Fibroblast of skin of abdomen (primary cell): ENCODE measurements at regions not wholly inside any gene's neighbourhood (a gene's known extent, or its start where the extent isn't known, plus 50 kb on each side); places are given as distances from the start of the nearest gene placed in this dataset.
"Not testable (repeated sequence)": the region's sequence is repeated elsewhere in the genome, so short reads cannot be mapped to it uniquely, and the experiment has no call there.

Experiments used
- DNase-seq: peaks from one replicate; pipeline ENCODE4 v3.0.0-alpha.2; 2013

DNA sequence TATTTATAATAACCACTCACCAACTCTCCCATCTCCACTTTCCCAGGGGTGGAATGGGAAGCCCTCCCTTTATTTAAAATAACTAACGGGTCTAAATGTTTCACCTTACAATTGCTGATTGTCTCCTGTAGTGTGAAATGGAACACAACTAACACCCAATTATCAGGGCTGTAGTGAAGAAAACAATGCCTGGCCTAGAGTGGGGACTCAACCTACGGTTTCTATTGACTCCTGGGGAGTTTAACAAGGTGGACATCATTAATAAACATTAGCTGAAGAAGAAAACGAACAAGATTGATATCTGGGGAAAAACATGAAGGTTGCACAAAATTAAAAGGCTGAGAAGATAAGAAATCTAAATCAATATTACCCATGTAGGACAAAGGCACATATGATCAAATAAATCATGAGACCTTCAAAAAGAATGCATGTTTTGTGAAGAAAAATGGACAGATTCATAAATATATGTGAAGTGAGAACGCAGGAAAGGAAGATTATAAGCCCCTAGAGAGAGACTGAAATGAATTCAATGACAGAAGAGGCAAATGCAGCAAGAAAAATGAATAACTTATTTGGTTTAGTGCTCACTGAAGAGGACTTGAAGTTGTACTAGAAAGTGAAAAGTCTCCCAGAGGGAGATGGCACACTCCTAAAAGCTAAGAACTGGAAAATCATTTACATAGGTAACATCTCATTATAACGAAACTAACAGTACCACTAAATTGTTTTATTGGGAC, 593.0 kb upstream of the AADAT start:
- DNase-seq, result no peak

DNA sequence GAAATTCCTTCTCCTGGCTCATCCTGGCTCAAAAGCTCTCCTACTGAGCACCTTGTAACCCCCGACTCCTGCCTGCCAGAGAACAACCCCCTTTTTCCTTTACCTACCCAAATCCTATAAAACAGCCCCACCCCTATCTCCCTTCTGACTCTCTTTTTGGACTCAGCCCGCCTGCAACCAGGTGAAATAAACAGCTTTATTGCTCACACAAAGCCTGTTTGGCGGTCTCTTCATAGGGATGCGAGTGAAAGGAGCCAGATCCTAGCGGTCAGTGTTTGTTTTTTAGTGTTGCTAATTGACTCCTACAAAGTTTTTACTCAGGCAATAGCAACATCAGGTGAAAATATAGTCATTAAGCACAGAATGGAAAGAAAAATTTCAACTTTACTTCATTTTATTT, 592.3 kb upstream of the AADAT start:
- DNase-seq, result not testable (repeated sequence)

DNA sequence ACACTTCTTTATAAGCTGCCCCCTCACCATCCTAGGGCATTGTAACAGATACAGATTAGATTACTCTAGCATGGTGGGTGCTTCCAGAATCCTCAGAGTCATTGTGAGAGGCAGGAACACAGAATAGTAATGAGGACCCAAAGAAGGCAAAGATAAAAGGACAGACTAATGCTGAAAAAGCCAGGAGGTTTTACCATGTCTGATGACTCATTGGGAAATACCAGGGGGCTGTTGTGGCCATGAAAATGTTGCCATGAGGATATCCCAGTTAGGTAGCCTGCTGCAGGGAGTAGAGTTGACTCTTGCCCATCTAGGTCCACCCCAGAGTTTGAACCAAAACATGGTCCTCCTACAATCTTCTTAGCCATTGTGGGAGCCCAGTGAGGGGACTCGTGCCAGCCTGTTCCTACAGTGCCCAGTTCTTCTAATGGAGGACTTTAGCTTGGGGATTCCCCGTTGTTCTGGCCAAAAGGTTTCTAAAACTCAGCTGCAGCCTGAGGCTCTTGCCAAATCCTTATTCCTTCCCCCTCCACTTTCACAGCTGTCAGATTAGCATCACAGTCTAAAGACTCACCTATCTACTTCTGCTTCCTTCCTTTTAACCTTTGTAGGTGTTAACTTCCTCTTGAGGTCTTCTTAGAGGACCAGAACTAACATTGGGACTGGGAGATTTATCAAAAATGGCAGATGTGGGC, 586.0 kb upstream of the AADAT start:
- DNase-seq, result peak; percentile 50

DNA sequence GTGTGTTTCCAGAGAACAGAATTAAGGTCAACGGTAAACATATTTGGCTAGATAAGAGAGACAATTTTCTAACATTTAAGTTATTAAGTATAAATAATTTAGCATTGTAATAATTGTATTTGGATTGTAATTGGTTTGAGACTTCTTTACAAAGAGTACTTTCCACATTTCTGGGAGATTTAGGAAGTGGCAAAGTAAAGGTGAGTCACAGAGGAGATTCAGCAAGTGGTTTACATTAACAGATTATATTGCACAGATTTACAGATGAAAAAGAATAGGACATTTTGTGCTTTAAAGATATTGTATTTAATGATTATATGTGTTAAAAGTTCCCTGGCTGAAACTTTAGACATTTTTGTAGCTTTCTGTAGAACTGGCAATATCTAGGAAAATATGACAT, 584.4 kb upstream of the AADAT start:
- peak; percentile 24 for DNase-seq

DNA sequence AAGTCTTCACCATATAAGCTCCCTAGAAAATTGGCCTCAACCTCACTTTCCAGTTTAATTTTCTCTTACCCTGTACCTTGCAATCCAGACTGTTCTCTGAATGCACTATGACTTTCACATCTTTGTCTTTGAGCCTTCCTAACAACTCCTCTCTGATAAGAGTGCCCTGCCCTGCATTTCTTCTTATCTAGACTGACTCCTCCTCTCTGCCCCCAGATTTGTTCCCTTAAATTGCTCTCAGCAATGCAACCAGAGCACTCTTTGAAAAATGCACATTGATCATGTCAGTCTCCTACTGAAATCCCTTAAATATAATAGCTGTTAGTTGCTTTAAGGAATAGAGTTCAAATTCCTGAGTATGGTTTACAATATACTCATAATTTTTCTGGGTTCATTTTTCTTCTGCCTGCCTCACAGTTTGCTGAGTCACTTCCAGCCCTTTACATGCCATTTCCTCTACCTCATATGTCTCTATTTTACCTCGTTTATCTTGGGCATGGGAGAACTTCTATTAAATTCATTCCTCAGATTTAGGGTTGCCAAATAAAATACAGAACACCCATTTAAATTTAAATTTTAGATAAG, 582.7 kb upstream of the AADAT start:
- peak; percentile 74 for DNase-seq

DNA sequence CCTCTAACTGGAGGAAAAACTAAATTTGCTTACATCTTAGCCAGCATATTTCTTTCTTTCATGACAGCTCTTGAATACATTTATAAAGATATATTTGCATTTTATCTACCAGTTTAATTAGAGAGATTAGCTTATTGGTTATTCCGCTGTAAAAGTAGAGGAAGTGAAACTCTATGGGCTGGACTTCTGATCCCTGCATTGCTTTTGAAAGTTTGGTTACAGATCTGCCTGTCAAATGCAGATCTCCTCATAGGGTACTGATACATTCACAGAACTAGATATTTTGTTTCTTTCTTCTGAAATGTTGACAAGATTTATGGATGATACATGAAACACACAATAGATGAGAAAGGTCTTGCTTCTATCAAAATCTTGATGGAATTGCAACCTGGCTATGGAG, 581.4 kb upstream of the AADAT start:
- DNase-seq, result no peak

DNA sequence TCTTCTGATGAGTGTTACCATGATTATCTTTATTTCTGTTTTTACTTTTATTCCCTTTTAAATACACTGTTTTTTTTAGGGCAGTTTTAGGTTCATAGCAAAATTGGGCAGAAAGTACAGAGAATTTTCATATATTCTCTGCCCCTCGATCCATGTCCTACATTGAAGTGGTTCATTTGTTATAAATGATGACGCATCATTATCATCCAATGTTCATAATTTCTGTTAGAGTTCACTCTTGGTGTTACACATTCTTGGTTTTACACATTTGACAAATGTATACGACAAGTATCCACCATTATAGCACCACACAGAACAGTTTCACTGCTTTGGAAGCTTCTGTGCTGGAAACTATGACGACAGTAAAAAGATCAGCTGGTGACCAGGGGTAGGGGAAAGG, 578.1 kb upstream of the AADAT start:
- no peak for DNase-seq

DNA sequence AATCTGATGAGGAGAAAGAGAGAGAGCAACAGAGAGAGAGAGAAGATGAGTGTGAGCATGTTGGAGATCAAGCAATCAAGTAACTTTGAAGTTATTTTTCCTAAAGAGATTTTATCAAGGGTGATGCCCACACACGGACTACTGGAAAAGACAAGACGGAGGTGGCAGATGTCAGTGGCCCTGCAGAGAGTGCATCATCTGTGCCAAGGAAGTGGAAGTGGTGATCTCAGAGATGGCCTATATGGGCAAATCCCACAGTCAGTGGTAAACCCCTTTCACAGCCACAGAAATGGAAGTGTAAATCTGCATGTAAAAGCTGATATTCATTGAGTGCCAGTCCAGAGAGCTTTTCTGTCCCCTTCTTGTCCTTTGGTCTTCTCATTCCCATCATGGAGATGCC, 577.2 kb upstream of the AADAT start:
- DNase-seq, result no peak

DNA sequence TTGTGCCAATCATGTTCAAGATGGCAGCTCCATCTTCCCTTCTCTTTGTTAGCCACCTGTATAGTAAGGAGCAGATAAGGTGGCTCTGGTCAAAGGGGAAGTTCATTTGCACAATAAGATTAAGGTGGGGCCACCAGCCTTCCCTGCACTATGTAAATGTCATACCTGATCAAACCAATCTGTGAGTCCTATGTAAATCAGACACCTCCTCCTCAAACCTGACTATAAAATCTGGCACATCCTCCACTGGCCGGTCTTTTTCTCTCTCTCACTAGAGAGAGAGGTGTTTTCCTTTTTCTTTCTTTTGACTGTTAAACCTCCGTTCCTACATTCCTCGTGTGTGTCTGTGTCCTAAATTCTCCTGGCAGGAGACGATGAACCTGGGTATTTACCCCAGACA, 572.5 kb upstream of the AADAT start:
- DNase-seq, result no peak

DNA sequence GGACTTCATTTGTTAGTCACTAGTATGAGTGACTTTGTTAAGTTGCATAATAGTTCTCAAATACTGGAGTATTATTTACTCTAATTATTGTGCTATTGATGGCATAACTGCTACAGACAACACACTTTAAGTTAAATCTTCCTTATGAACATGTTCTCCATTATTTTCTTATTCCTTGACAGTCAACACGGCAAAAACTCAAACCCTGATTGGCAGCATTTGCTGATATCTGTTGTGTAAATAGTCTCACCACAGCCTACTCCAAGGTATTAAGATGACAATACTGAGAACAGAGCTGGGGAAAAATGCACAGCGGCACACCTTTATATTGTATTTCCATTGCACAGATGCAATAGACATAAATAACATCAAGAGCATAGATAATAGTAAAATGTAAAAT, 568.0 kb upstream of the AADAT start:
- DNase-seq, result no peak

DNA sequence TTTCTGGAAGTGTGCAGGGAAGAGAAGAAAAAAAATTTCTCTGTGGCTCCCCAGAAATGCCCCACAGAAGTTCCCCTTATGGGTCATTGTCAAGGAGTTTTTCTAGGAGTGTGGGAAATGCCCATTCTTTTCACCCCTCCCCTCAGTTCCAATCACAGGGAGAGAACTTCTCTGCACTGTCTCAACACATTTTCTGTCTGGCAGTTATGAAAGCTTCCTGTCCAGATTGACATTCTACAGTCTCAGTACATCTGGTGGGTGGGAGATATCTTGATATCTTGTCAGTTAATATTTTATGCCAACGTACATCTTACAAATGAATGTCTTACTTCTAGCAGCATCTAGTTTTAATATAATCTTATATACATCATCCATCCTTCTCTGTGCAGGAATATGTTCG, 566.8 kb upstream of the AADAT start:
- DNase-seq, result no peak

DNA sequence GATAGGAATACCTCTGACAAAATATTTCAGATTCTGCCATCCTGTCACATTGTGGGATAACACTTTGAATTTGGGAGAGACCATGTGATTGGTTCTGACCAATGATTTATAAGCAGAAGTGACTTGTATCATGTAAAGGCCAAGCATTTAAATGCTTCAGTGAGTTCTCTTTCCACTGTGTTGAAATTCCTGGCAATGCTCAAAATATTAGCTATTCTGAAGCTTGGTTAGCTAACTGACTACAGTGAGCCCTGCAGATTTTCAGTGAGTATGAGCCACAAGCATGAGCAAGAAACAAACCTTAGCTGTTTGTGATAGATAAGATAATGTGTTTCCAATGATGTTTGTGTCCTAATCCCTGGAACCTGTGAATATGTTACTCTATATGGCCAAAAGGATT, 562.8 kb upstream of the AADAT start:
- DNase-seq, result peak; percentile 24

DNA sequence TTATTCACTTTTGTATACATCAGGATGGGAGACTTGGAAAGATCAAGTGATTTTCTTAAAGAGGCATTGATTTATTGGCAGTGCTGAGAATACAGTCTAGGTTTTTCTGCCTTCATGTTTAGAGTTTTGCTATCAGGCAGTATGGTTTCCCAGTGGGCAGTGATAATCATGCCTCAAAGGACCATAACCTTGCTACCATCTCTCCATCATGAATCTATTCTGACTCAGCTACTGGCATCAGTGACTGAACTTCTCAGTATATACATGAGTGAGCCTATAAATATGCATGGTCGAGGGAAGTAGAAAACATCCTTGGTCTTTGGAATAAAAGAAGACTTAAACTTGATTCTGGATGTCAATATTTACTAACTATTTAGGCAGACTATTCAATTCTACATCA, 562.0 kb upstream of the AADAT start:
- peak; percentile 65 for DNase-seq

DNA sequence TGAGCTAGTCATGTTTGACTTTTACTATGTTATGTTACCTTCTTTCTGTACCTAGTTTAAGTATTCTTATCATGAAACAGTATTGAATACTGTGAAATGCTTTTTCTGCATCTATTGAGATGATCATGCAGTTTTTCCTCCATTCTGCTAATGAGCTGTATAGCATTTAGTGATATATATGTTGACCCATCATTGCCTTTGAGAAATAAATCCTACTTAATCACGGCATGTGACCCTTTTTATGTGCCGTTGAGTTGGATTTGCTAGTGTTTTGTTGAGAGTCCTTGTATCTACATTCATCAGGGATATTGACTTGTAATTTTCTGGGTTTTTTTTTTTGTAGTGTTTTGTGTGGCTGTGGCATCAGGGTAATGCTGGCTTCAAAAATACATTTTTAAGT, 537.7 kb upstream of the AADAT start:
- DNase-seq, result no peak

DNA sequence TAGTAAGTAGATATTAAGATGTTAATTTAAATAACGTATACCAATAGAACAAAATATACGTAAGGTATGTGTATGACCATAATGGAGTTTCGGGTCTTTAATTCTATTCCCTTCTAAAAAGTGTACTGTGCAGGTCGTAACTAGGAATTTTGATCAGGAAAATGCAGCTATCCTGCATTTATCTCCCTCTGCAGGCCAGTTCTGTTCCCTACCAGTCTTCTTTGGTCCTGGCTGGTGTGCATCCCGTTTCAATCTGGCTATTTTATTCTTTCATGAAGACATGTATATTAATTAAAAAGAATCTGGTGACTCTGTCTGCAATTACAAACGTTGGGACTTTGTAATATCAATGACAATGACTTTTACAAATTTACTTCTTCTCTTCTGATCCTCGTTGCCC, 534.1 kb upstream of the AADAT start:
- DNase-seq, result no peak

DNA sequence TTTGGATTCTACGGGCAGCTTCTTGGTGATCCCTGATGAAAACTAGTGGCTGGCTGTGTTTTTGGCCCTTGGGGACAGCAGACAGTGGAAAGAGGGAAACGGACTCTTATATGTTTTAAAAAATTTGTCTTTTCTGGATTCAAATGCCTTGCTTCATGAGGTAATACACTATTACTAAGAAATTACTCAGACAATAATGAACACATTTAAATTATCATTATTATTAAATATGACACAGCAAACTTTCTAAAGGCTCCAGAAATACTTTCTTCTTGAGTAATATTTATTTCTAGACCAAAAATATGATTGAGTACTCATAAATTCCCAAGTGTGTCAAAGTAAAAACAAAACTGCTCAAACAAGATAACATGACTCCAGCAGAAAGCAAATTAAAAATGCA, 520.7 kb upstream of the AADAT start:
- DNase-seq, result peak; percentile 8

DNA sequence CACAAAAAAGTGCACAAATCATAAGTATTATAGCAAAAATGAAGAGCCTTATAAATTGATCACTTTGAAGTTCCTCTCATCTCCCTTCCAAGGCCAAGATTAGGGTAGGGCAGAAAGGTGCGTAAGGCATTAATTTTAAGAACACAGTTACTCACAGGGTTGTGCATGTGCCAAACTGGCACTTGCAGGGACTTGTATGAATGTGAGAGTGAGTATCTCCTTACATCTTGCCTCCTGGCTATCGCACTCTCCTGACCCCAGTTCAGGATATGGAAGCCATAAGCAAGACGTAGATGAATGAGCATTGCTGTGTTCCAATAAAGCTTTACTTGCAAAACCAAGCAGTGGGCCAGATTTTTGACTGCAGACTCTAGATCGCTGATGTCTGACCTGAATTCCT, 510.1 kb upstream of the AADAT start:
- no peak for DNase-seq

DNA sequence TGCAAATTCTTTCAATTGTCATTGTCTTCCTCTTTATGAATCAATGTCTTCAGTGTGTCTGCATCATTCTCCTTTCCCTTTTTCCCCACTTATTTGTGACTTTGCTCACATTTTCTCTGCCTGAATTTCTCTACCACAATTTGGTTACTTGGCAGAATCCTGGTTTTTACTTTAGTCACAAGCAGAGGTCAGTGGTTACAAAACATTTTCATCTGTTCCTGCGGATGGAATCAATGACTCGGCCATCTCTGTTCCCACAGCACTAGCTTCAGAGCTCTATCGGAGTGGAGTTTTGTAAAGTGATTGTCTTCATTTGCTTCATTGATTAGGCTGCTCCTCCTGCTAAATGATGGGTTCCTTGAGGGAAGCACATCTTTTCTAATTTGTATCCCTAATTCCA, 501.3 kb upstream of the AADAT start:
- DNase-seq, result peak; percentile 17

DNA sequence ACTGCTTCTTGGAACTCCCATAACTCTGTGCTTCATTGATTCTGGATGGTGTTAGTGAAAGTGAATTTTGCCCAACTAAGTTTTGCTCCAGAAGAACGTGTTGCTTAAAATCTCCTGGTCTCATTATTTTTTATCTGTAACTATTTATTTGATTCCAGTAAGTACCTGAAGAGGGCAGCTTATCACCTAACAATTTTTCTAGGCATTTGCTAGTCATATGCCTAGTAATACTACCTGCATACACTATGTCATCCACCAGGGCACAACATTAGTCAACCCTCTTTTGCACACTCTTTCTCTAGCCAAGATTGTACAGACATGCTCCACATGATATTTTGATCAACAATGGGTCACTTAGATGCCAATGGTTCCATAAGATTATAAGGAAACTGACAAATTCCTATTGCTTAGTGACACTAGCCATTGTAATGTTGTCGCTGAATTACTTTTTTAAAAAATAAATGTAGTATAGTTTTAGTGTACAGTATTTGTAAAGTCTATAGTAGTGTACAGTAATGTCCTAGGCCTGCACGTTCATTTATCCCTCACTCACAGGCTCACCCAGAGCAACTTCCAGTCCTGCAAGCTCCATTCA, 499.9 kb upstream of the AADAT start:
- DNase-seq, result peak; percentile 29

DNA sequence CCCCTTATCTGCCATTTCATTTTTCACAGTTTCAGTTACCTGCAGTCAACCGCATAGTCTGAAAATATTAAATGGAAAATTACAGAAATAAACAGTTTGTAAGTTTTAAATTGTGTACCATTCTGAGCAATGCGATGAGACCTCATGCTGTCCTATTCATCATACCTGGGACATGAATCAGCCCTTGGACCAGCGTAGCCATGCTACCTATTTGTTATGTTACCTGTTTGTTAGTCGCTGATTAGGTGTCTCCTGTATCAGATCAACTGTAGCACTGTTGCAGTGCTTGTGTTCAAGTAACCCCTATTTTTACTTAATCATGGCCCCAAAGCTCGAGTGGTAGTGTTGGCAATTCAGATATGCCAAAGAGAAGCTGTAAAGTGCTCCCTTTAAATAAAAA, 492.2 kb upstream of the AADAT start:
- no peak for DNase-seq

DNA sequence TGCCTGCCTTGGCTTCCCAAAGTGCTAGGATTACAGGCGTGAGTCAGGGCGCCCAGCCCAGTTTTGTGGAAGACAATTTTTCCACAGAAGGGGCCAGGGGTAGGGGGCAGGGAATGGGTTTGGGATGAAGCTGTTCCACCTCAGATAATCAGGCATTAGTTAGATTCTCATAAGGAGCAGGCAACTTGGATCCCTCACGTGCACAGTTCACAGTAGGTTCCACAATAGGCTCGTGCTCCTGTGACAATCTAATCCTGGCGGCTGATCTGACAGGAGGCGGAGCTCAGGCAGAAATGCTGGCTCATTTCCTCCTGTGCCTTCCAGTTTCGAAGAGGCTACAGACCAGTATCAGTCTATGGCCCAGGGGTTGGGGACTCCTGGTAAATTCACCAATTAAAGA, 491.6 kb upstream of the AADAT start:
- no peak for DNase-seq

DNA sequence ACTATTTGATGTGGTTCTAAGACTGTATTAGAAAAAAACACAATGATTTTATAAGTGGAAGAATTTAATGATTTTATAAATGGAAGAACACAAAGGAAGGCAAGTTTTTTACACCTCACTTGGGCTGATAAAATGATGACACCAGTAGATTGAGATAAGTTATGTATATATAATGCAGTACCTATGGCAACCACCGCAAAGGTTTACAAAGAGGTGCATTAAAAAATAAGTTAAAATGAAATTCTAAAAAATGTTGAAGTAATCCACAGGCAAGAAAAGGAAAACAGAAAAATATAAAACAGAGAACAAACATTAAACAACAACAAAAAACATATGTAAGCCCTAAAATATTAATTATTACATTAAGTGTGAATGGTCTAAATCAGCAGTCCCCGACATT, 490.9 kb upstream of the AADAT start:
- DNase-seq, result no peak

DNA sequence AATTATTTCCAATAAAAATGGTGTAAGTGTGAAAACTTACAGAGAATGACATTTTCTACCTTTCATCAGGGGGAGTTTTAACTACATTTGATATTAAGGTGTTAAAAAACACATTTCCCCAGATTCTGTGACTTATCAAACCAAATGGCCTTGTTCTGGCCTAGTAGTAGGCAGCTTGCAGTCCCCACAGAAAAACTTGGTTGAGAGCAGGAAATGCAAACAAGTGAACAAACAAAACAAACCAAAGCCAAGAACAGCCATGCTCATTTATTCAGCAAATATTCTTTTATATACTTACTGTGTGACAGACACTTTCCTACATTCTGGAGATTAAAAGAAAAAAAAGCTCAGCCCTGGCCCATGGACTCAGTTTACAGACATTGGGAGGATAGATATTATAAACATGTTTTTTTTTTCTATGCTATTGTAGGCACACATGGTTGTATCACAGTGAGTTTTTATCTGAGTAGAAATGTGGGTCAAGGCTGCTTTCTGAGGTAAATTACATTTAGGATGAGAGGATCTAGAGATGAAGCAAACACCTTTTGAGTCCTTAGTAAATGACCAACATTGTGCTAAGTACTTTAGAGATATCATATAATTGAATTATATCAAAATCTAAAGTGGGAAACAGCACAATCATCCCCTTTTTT, 449.2 kb upstream of the AADAT start:
- no peak for DNase-seq
